ENCODE measurements at regions not wholly inside any gene's neighbourhood (a gene's known extent, or its start where the extent isn't known, plus 50 kb on each side); places are given as distances from the start of the nearest gene placed in this dataset.
"Not testable (repeated sequence)": the region's sequence is repeated elsewhere in the genome, so short reads cannot be mapped to it uniquely, and the experiment has no call there.

GRCh38 chr5:93359296-93359959 is 221.6 kb downstream of the NR2F1-AS1 start:
- DNase-seq = no peak

- DNase-seq = no peak
Measured at GRCh38 chr5:93358176-93358575, 222.8 kb downstream of the NR2F1-AS1 start.

GRCh38 chr5:93357686-93358085 is 223.3 kb downstream of the NR2F1-AS1 start:
- no peak for DNase-seq

- DNase-seq = no peak
Measured at GRCh38 chr5:93355691-93356090, 225.3 kb downstream of the NR2F1-AS1 start.

- DNase-seq = no peak
Measured at GRCh38 chr5:93352186-93352585, 228.8 kb downstream of the NR2F1-AS1 start.

- no peak for DNase-seq
Measured at GRCh38 chr5:93349613-93350012, 231.4 kb downstream of the NR2F1-AS1 start.

- no peak for DNase-seq
Measured at GRCh38 chr5:93348231-93348630, 232.8 kb downstream of the NR2F1-AS1 start.

GRCh38 chr5:93346850-93347249 is 234.2 kb downstream of the NR2F1-AS1 start:
- DNase-seq = not testable (repeated sequence)

- no peak for DNase-seq
Measured at GRCh38 chr5:93346301-93346700, 234.7 kb downstream of the NR2F1-AS1 start.

- DNase-seq = no peak
Measured at GRCh38 chr5:93343570-93343969, 237.4 kb downstream of the NR2F1-AS1 start.

- DNase-seq = no peak
Measured at GRCh38 chr5:93342563-93343061, 238.4 kb downstream of the NR2F1-AS1 start.

- DNase-seq = no peak
Measured at GRCh38 chr5:93340881-93341280, 240.1 kb downstream of the NR2F1-AS1 start.

GRCh38 chr5:93337138-93337537 is 243.9 kb downstream of the NR2F1-AS1 start:
- DNase-seq = no peak

GRCh38 chr5:93336330-93337110 is 244.5 kb downstream of the NR2F1-AS1 start:
- no peak for DNase-seq

- no peak for DNase-seq
Measured at GRCh38 chr5:93331863-93332262, 249.2 kb downstream of the NR2F1-AS1 start.

GRCh38 chr5:93331241-93331640 is 249.8 kb downstream of the NR2F1-AS1 start:
- no peak for DNase-seq

- DNase-seq = no peak
Measured at GRCh38 chr5:93330506-93330905, 250.5 kb downstream of the NR2F1-AS1 start.

GRCh38 chr5:93329756-93330155 is 251.3 kb downstream of the NR2F1-AS1 start:
- DNase-seq = no peak

GRCh38 chr5:93328833-93329232 is 252.2 kb downstream of the NR2F1-AS1 start:
- DNase-seq = peak; percentile 52

GRCh38 chr5:93327605-93328004 is 253.4 kb downstream of the NR2F1-AS1 start:
- DNase-seq = peak; percentile 11

- no peak for DNase-seq
Measured at GRCh38 chr5:93325946-93326345, 255.1 kb downstream of the NR2F1-AS1 start.

- DNase-seq = no peak
Measured at GRCh38 chr5:93322974-93323860, 257.8 kb downstream of the NR2F1-AS1 start.

- no peak for DNase-seq
Measured at GRCh38 chr5:93320920-93321445, 260.0 kb downstream of the NR2F1-AS1 start.
